DOHH2 (cell line): ENCODE measurements at regions not wholly inside any gene's neighbourhood (a gene's known extent, or its start where the extent isn't known, plus 50 kb on each side); places are given as distances from the start of the nearest gene placed in this dataset.

Experiments
- H3F3A ChIP-seq: fragments of 200-600 bp; sonication (generic), shearing (Covaris generic); 2 replicates; pipeline ENCODE4 v1.6.0; 2016; ENCODE audit warnings: antibody characterized with exemption, mild to moderate bottlenecking; ENCODE audit not compliant: control insufficient read depth, insufficient read depth
- H3K27ac ChIP-seq: fragments of 200-600 bp; sonication (generic); 2 replicates; pipeline ENCODE4 v1.5.1; 2014; ENCODE audit warnings: low read depth, mild to moderate bottlenecking, low read length, moderate library complexity
- H3K27me3 ChIP-seq: fragments of 200-600 bp; sonication (generic); 2 replicates; pipeline ENCODE4 v1.6.1; 2014; ENCODE audit warnings: mild to moderate bottlenecking, low read length, mixed read lengths; ENCODE audit not compliant: control insufficient read depth
- H3K36me3 ChIP-seq: fragments of 200-600 bp; sonication (generic); 2 replicates; pipeline ENCODE4 v1.6.1; 2014; ENCODE audit warnings: mild to moderate bottlenecking, low read length, moderate library complexity, mixed read lengths; ENCODE audit not compliant: control insufficient read depth
- H3K4me1 ChIP-seq: fragments of 200-600 bp; sonication (generic); 2 replicates; pipeline ENCODE4 v1.6.1; 2014; ENCODE audit warnings: mild to moderate bottlenecking, low read length, mixed read lengths; ENCODE audit not compliant: control insufficient read depth
- H3K4me2 ChIP-seq: fragments of 200-600 bp; sonication (generic); 2 replicates; pipeline ENCODE4 v1.6.0; 2014; ENCODE audit warnings: mild to moderate bottlenecking, low read length, moderate library complexity
- H3K4me3 ChIP-seq: fragments of 200-600 bp; sonication (generic); 2 replicates; pipeline ENCODE4 v1.5.1; 2014; ENCODE audit warnings: mild to moderate bottlenecking, low read length, mixed read lengths
- H3K79me2 ChIP-seq: fragments of 200-600 bp; sonication (generic); 2 replicates; pipeline ENCODE4 v1.6.1; 2014; ENCODE audit warnings: mild to moderate bottlenecking, low read length, mixed read lengths; ENCODE audit not compliant: control insufficient read depth
- H3K9me2 ChIP-seq: fragments of 200-600 bp; sonication (generic); replicated peaks from 2 replicates; pipeline ENCODE4 v1.6.1; 2014; ENCODE audit warnings: mild to moderate bottlenecking, low read length, mixed read lengths; ENCODE audit not compliant: control insufficient read depth
- H3K9me3 ChIP-seq: fragments of 200-600 bp; sonication (generic); 2 replicates; pipeline ENCODE4 v1.6.1; 2014; ENCODE audit warnings: antibody characterized with exemption, low read length, mixed read lengths; ENCODE audit not compliant: control insufficient read depth, insufficient read depth
- H4K20me1 ChIP-seq: fragments of 200-600 bp; sonication (generic); 2 replicates; pipeline ENCODE4 v1.6.0; 2014; ENCODE audit warnings: low read depth, mild to moderate bottlenecking, antibody characterized with exemption, low read length, moderate library complexity; ENCODE audit not compliant: control insufficient read depth, insufficient read depth
- EZH2phosphoT487 ChIP-seq: fragments of 200-600 bp; sonication (generic); IDR thresholded peaks from 2 replicates; pipeline ENCODE4 v1.6.1; 2017; ENCODE audit warnings: borderline replicate concordance, mild to moderate bottlenecking, antibody characterized with exemption, low read length, moderate library complexity, mixed read lengths
- TF ChIP-seq, protein P1 (sequence below): fragments of 200-600 bp; sonication (generic); IDR thresholded peaks from one replicate; pipeline ENCODE4 v1.5.1; 2014; ENCODE audit warnings: antibody characterized with exemption, mild to moderate bottlenecking, low read depth, low read length; ENCODE audit not compliant: poor library complexity, severe bottlenecking

DNA sequence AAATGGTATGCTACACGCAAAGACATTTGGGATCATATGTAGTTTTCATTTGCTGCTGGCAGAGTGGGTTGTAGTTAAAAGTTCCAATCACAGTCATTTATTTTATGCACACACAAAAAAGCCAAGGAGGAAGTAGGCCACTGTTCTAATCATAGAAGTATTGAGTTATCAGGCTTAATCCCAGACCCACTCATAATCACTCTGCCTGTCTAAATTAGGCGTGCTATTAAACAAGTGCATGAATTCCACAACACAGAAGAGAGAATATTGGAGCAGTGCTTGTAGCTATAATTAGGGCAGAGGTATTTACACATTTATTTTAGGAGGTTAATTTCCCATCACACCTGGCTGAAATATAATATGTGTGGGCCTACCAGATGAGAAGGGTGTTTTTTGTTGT, 65.7 kb upstream of the FIGN start:
- TF ChIP-seq, protein P1, sequence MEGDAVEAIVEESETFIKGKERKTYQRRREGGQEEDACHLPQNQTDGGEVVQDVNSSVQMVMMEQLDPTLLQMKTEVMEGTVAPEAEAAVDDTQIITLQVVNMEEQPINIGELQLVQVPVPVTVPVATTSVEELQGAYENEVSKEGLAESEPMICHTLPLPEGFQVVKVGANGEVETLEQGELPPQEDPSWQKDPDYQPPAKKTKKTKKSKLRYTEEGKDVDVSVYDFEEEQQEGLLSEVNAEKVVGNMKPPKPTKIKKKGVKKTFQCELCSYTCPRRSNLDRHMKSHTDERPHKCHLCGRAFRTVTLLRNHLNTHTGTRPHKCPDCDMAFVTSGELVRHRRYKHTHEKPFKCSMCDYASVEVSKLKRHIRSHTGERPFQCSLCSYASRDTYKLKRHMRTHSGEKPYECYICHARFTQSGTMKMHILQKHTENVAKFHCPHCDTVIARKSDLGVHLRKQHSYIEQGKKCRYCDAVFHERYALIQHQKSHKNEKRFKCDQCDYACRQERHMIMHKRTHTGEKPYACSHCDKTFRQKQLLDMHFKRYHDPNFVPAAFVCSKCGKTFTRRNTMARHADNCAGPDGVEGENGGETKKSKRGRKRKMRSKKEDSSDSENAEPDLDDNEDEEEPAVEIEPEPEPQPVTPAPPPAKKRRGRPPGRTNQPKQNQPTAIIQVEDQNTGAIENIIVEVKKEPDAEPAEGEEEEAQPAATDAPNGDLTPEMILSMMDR, result no peak
- no peak for TF ChIP-seq EZH2phosphoT487
- Histone ChIP-seq H3K9me3 (no peaks in the 10 kb centered on the region), H3K4me2 (no peak overlapping the region), H3K27ac (no peak overlapping the region), H3F3A (no peaks in the 10 kb centered on the region), H3K27me3 (no peaks in the 10 kb centered on the region), H3K36me3 (no peaks in the 10 kb centered on the region), H3K4me1 (no peaks in the 10 kb centered on the region), H3K4me3 (no peak overlapping the region), H3K9me2 (no peaks in the 10 kb centered on the region), H4K20me1 (no peaks in the 10 kb centered on the region), H3K79me2 (no peaks in the 10 kb centered on the region)

GRCh38 chr2:163800951-163801381, 65.2 kb upstream of the FIGN start:
- Histone ChIP-seq H3F3A (no peaks in the 10 kb centered on the region), H3K4me2 (no peak overlapping the region), H3K4me3 (no peak overlapping the region), H3K9me2 (no peaks in the 10 kb centered on the region), H3K4me1 (no peaks in the 10 kb centered on the region), H3K9me3 (no peaks in the 10 kb centered on the region), H3K27me3 (no peaks in the 10 kb centered on the region), H4K20me1 (no peaks in the 10 kb centered on the region), H3K79me2 (no peaks in the 10 kb centered on the region), H3K27ac (no peak overlapping the region), H3K36me3 (no peaks in the 10 kb centered on the region)
- TF ChIP-seq, protein P1, result no peak
- TF ChIP-seq EZH2phosphoT487, result no peak

- H3K79me2 ChIP-seq, result no peaks in the 10 kb centered on the region
- H3K4me2 ChIP-seq, result no peak overlapping the region
- H3F3A ChIP-seq, result no peaks in the 10 kb centered on the region
- H3K27ac ChIP-seq, result no peak overlapping the region
- no peaks in the 10 kb centered on the region for H3K9me3 ChIP-seq
- no peak for TF ChIP-seq EZH2phosphoT487
- TF ChIP-seq, protein P1, result no peak
- no peak overlapping the region for H3K4me3 ChIP-seq
- H3K4me1 ChIP-seq, result no peaks in the 10 kb centered on the region
- no peaks in the 10 kb centered on the region for H3K36me3 ChIP-seq
- H4K20me1 ChIP-seq, result no peaks in the 10 kb centered on the region
- no peaks in the 10 kb centered on the region for H3K9me2 ChIP-seq
- H3K27me3 ChIP-seq, result no peaks in the 10 kb centered on the region
These were observed 64.0 kb upstream of the FIGN start for GRCh38 chr2:163799807-163800206.

GRCh38 chr2:163794635-163795034, 58.8 kb upstream of the FIGN start:
- H3K4me2 ChIP-seq, result no peak overlapping the region
- H3F3A ChIP-seq, result no peaks in the 10 kb centered on the region
- no peaks in the 10 kb centered on the region for H3K9me2 ChIP-seq
- H3K36me3 ChIP-seq, result no peaks in the 10 kb centered on the region
- H3K27ac ChIP-seq, result no peak overlapping the region
- H3K4me1 ChIP-seq, result no peaks in the 10 kb centered on the region
- H3K27me3 ChIP-seq, result no peaks in the 10 kb centered on the region
- H3K4me3 ChIP-seq, result no peak overlapping the region
- H3K9me3 ChIP-seq, result no peaks in the 10 kb centered on the region
- H4K20me1 ChIP-seq, result no peaks in the 10 kb centered on the region
- H3K79me2 ChIP-seq, result no peaks in the 10 kb centered on the region
- TF ChIP-seq EZH2phosphoT487, result no peak
- TF ChIP-seq, protein P1, result no peak
